Kidney capillary endothelial cell (primary cell): ENCODE measurements at regions not wholly inside any gene's neighbourhood (a gene's known extent, or its start where the extent isn't known, plus 50 kb on each side); places are given as distances from the start of the nearest gene placed in this dataset.

Experiments
- DNase-seq: peaks from one replicate; pipeline ENCODE4 v3.0.0-alpha.2; 2018; ENCODE audit warnings: low spot score

- no peak for DNase-seq
Observed at GRCh38 chr5:66472010-66472409, 124.2 kb upstream of the MAST4 start.

DNA sequence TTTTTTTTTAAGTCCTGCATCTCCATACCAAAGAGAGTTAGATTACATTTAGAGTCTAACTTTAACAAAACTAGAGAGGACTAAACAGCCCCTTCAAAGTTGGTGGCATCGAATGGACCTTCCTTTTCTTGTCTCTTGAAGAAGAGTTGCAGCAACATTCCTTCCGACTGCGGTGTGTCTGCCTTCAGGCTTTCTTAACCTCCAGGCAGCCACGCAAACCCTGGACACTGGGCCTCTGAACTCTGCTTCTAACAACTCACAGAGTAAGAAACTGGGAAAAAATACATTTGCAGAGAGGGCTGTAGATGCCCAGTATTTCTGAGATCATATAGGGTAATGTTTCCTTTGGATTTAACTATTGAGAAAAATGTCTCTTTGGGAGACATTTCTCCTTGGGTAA, 120.5 kb upstream of the MAST4 start:
- DNase-seq, result no peak

DNA sequence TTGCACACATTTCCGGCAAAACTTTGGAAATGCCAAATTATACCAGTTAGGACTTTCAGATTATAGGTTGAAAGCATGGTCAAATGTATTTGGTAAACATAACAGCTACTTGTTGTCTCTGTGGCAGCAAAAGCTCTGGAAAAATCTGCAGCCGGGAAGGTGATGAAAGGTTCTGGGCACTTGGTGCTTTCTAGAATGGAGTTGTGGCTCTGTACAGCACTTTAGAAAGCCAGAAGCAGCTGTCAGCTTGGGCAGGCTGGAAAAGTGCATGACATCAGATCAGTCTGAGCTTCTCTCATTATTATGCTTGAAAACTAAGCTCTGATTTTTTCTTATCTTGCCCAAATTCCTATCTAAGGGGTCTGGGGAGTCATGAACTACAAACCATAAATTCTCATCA, 118.6 kb upstream of the MAST4 start:
- no peak for DNase-seq

DNA sequence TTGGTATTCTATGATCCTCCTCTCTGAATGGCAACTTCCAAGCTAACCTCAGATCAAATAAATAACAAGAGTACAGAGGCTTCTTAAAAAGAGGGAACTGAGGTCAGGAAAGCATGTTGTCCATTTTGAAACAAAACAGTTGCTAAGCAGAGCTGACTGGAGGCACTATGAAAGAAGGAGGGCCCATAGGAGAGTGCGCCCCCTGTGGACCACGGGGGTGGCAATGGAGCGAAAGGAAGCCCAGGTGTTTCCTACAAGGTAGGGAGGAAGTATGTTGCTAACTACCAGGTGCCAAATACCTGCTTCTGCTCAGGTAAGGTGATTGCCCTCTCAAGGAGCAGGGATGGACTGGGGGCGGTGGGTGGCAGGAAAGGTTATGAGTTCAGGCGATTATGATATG, 101.8 kb upstream of the MAST4 start:
- no peak for DNase-seq

DNA sequence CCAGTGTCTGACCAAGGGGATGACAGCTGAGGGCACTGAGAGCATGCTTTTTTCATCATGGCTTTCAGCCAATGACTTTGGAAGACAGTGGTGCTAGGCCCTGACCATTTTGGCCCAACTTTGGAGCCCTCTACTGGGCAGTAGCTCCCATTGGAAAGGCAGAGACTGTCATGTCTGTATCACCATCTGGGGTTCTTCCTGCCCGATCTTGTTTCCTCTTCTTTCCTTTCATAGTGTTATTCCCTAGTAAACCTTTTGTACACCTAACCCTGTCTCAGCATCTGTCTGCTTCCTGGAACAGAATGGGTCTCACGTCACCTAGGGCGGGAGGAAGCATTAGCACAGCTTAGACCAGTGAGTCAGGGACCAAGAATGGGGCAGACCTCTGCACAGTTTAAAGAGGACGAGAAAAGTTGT, 97.4 kb upstream of the MAST4 start:
- DNase-seq, result peak; percentile 63

GRCh38 chr5:66503203-66503789, 92.9 kb upstream of the MAST4 start:
- DNase-seq, result no peak

- DNase-seq, result no peak
Observed at GRCh38 chr5:66507106-66507505, 89.1 kb upstream of the MAST4 start.

GRCh38 chr5:66511491-66511890, 84.7 kb upstream of the MAST4 start:
- no peak for DNase-seq

GRCh38 chr5:66513130-66513529, 83.1 kb upstream of the MAST4 start:
- DNase-seq, result no peak

DNA sequence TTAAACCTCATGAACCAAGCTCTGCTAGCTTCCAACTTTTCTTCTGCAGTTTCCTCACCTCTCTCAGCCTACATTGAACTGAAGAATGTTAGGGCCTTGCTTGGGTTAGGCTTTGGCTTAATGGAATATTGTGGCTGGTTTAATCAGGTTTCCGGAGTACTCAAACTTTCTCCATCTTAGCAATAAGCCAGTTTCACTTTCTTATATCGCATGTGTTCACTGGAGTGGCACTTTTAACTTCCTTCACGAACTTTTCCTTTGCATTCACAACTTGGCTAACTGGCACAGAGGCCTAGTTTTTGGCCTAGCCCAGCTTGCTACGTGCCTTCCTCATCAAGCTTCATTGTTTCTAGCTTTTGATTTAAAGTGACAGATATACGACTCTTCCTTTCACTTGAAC, 81.0 kb upstream of the MAST4 start:
- DNase-seq, result no peak

DNA sequence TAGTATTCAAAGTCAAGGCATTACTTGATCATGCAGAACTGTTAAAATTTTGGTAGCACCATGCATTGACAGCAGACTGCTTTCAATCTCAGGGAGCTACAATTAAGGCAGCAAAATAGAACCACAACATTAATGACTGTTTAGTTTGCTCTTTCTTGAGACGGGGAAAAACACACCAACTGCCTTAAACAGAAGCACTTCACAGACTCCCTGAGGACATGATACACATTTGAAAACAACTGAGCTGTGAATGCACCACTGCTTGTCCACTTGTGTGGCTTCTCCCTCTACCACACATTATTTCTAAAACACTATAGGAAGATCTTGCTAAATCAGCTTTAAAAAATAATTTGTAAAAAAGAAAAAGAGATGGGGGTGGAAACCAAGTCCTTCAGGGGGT, 79.6 kb upstream of the MAST4 start:
- DNase-seq, result no peak

- DNase-seq, result no peak
Observed at GRCh38 chr5:66517351-66517750, 78.8 kb upstream of the MAST4 start.

- DNase-seq, result no peak
Observed at GRCh38 chr5:66518052-66518451, 78.1 kb upstream of the MAST4 start.

GRCh38 chr5:66518753-66519152, 77.4 kb upstream of the MAST4 start:
- no peak for DNase-seq

DNA sequence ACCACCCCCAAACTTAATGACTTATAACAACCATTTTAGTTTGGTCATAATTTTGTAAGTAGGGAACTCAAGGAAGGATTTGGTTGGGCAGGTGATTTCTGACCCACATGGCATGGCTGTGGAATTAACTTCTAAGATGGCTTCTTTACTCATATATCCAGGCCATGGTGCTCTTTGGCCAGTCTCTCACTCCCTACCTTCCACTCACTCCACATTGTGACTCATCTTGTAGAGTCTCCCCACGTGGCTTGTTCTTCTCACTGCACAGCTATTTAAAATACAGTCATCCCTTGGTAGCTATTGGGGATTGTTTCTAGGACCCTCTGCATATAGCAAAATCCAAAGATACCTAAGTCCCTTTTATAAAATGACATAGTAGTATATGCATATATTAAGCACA, 76.6 kb upstream of the MAST4 start:
- no peak for DNase-seq

DNA sequence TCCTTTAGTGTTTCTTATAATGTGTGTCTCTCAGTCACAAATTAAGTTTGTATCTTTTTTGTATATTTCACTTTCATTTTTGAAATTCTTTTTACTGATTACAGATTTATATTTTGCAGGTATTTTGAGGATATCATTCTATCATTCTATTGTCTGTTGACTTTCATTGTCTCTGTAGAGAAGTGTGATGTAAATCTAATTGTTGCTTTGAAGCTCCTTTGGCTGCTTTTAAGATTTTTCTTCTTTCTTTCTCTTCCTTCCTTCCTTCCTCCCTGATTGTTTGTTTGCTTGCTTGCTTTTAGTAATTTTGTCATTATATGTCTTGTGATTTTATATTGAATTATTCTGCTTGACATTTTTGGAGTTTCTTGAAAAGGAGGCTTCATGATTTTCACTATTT, 75.3 kb upstream of the MAST4 start:
- DNase-seq, result no peak

DNA sequence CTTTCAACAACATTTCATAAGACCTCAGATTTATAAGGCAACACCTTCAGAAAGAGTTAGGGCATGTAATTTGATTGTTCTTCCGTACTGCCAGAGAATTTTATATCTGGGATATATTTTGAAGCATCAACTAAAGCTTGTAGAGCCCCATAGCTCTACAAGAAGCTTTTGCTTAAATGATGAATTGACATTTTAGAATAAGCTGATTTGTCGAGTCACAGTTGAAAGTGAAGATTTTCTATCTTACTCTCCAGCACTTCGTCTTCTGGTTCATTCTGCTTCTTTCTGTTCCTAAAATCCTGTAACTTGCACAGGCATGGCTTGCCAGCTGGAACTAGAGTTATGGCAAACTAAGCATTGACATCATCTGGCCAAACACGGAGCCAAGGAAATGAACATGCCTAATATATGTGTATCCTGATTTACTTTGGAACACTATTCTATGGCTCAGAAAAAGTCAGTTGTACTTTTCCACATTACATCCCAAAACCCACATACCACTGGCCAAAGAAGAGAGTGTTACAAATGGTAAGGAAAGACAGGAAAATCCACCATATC, 68.6 kb upstream of the MAST4 start:
- no peak for DNase-seq

DNA sequence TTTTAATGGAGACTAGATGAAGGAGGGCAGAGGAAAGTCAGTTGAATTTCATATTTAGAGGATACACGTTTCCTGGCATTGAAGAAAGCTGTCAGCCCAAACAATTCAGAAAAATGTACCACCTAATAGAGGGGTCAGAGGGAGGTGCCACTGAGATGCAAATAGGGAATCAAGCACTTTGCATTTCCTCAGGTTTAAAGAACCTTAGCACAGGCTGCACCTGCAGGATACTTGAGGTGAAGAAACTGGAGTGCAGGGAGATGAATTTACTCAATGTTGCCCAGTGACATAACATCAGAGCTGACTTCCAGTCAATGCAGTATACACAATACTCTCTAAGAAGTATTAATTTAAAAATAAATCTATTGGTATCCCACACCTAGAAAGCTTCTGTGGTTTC, 67.0 kb upstream of the MAST4 start:
- DNase-seq, result no peak

- no peak for DNase-seq
Observed at GRCh38 chr5:66529704-66530103, 66.5 kb upstream of the MAST4 start.

- DNase-seq, result no peak
Observed at GRCh38 chr5:66538126-66538525, 58.1 kb upstream of the MAST4 start.

DNA sequence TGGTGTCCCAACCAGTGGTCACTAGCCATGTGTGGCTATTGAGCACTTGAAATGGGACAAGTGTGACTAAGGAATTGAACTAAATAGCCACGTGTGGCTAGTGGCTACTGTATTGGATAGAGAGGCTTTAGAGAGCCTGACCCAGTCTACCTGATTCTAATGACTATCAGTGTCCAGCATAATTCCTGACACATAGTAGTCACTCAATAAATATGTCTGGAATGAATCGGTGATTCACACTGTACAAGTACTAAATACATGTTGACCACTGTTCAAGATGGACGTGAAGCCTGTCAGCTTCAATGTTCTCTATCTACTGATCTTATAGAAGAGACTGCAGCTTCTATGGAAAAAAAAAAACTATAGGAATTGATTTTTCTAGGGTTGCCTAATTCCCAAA, 57.7 kb upstream of the MAST4 start:
- no peak for DNase-seq

GRCh38 chr5:66540078-66540477, 56.1 kb upstream of the MAST4 start:
- DNase-seq, result no peak

- DNase-seq, result no peak
Observed at GRCh38 chr5:66542711-66543110, 53.5 kb upstream of the MAST4 start.
